ENCODE measurements at regions not wholly inside any gene's neighbourhood (a gene's known extent, or its start where the extent isn't known, plus 50 kb on each side); places are given as distances from the start of the nearest gene placed in this dataset.

DNA sequence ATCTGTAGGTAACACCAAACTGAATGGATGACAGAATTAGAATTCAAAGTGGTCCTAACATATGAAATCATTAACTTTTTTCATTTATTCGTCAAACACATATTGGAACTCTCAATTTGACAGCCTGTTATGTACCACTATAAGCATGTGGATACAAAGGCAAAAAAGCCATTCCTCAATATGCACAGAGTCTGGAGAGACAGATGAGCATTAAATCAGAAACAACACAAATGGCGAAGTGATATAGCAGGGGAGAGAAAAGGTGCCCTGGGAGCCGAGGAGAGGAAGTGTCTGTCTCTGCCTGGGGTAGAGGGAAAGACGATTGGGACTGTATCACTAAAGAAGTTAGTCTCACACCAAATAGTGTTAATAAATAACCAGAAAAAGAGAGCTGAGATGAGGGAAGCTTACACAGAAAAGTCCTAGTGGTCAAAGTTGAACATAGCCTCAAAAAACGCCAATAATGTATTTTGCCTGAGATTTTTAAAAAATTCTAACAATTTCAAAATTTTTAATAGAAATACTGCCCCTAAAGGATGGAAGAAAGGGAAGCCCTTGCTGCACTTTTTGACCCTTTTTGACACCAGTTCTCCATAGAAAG is 417.5 kb downstream of the TUSC7 start (continued):
- TF ChIP-seq, protein P1, sequence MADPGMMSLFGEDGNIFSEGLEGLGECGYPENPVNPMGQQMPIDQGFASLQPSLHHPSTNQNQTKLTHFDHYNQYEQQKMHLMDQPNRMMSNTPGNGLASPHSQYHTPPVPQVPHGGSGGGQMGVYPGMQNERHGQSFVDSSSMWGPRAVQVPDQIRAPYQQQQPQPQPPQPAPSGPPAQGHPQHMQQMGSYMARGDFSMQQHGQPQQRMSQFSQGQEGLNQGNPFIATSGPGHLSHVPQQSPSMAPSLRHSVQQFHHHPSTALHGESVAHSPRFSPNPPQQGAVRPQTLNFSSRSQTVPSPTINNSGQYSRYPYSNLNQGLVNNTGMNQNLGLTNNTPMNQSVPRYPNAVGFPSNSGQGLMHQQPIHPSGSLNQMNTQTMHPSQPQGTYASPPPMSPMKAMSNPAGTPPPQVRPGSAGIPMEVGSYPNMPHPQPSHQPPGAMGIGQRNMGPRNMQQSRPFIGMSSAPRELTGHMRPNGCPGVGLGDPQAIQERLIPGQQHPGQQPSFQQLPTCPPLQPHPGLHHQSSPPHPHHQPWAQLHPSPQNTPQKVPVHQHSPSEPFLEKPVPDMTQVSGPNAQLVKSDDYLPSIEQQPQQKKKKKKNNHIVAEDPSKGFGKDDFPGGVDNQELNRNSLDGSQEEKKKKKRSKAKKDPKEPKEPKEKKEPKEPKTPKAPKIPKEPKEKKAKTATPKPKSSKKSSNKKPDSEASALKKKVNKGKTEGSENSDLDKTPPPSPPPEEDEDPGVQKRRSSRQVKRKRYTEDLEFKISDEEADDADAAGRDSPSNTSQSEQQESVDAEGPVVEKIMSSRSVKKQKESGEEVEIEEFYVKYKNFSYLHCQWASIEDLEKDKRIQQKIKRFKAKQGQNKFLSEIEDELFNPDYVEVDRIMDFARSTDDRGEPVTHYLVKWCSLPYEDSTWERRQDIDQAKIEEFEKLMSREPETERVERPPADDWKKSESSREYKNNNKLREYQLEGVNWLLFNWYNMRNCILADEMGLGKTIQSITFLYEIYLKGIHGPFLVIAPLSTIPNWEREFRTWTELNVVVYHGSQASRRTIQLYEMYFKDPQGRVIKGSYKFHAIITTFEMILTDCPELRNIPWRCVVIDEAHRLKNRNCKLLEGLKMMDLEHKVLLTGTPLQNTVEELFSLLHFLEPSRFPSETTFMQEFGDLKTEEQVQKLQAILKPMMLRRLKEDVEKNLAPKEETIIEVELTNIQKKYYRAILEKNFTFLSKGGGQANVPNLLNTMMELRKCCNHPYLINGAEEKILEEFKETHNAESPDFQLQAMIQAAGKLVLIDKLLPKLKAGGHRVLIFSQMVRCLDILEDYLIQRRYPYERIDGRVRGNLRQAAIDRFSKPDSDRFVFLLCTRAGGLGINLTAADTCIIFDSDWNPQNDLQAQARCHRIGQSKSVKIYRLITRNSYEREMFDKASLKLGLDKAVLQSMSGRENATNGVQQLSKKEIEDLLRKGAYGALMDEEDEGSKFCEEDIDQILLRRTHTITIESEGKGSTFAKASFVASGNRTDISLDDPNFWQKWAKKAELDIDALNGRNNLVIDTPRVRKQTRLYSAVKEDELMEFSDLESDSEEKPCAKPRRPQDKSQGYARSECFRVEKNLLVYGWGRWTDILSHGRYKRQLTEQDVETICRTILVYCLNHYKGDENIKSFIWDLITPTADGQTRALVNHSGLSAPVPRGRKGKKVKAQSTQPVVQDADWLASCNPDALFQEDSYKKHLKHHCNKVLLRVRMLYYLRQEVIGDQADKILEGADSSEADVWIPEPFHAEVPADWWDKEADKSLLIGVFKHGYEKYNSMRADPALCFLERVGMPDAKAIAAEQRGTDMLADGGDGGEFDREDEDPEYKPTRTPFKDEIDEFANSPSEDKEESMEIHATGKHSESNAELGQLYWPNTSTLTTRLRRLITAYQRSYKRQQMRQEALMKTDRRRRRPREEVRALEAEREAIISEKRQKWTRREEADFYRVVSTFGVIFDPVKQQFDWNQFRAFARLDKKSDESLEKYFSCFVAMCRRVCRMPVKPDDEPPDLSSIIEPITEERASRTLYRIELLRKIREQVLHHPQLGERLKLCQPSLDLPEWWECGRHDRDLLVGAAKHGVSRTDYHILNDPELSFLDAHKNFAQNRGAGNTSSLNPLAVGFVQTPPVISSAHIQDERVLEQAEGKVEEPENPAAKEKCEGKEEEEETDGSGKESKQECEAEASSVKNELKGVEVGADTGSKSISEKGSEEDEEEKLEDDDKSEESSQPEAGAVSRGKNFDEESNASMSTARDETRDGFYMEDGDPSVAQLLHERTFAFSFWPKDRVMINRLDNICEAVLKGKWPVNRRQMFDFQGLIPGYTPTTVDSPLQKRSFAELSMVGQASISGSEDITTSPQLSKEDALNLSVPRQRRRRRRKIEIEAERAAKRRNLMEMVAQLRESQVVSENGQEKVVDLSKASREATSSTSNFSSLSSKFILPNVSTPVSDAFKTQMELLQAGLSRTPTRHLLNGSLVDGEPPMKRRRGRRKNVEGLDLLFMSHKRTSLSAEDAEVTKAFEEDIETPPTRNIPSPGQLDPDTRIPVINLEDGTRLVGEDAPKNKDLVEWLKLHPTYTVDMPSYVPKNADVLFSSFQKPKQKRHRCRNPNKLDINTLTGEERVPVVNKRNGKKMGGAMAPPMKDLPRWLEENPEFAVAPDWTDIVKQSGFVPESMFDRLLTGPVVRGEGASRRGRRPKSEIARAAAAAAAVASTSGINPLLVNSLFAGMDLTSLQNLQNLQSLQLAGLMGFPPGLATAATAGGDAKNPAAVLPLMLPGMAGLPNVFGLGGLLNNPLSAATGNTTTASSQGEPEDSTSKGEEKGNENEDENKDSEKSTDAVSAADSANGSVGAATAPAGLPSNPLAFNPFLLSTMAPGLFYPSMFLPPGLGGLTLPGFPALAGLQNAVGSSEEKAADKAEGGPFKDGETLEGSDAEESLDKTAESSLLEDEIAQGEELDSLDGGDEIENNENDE (IDR thresholded peaks at IDR 0.05; ENCODE audit: insufficient replicate concordance, low read length) = no peak
- no peak for TF ChIP-seq POU5F1 (IDR thresholded peaks at IDR 0.05; ENCODE audit: low read depth, low read length)
- TF ChIP-seq EZH2 (IDR thresholded peaks at IDR 0.05; ENCODE audit: low read depth, low read length, severe bottlenecking) = no peak
